DND-41 (cell line): ENCODE measurements at regions not wholly inside any gene's neighbourhood (a gene's known extent, or its start where the extent isn't known, plus 50 kb on each side); places are given as distances from the start of the nearest gene placed in this dataset.

Experiments
- ATAC-seq: fragments of 200-7000 bp; cut with Tn5 transposase; 3 replicates; pipeline ENCODE4 v1.9.1; 2021; ENCODE audit warnings: low read depth; ENCODE audit not compliant: insufficient read depth
- DNase-seq: peaks from one replicate; pipeline ENCODE4 v3.0.0-alpha.2; 2020
- H2AFZ ChIP-seq: 2 replicates; pipeline ENCODE4 v1.6.0; 2012; ENCODE audit warnings: low read depth, low read length
- H3K27ac ChIP-seq: 2 replicates; pipeline ENCODE4 v1.5.1; 2012; ENCODE audit warnings: low read length, inconsistent platforms
- H3K27me3 ChIP-seq: fragments of 200-600 bp; sonication (generic); 2 replicates; pipeline ENCODE4 v1.6.0; 2012; ENCODE audit warnings: low read length, mild to moderate bottlenecking, inconsistent platforms; ENCODE audit not compliant: insufficient read depth, poor library complexity
- H3K36me3 ChIP-seq: 2 replicates; pipeline ENCODE4 v1.5.1; 2012; ENCODE audit warnings: low read length, inconsistent platforms; ENCODE audit not compliant: insufficient read depth
- H3K4me1 ChIP-seq: 2 replicates; pipeline ENCODE4 v1.5.1; 2012; ENCODE audit warnings: mild to moderate bottlenecking, low read length; ENCODE audit not compliant: insufficient read depth
- H3K4me2 ChIP-seq: 2 replicates; pipeline ENCODE4 v1.6.0; 2012; ENCODE audit warnings: mild to moderate bottlenecking, moderate library complexity, low read length, inconsistent platforms; ENCODE audit not compliant: insufficient read depth
- H3K4me3 ChIP-seq, 2 experiments: fragments of 200-600 bp in 1 of 2; shearing (Covaris generic) in 1 of 2; 2 replicates each; pipeline ENCODE4 v1.5.1; 2012 to 2016; ENCODE audit warnings: inconsistent platforms in 2 of 2, low read length in 2 of 2, mild to moderate bottlenecking in 2 of 2, low read depth in 1 of 2, moderate library complexity in 1 of 2
- H3K79me2 ChIP-seq: 2 replicates; pipeline ENCODE4 v1.6.0; 2012; ENCODE audit warnings: low read length, inconsistent platforms; ENCODE audit not compliant: insufficient read depth
- H3K9ac ChIP-seq: 2 replicates; pipeline ENCODE4 v1.6.0; 2012; ENCODE audit warnings: low read depth, mild to moderate bottlenecking, inconsistent platforms, low read length, moderate library complexity
- H3K9me3 ChIP-seq: 2 replicates; pipeline ENCODE4 v1.5.1; 2012; ENCODE audit warnings: low read length, moderate library complexity, mild to moderate bottlenecking, inconsistent platforms; ENCODE audit not compliant: insufficient read depth, severe bottlenecking
- H4K20me1 ChIP-seq: 2 replicates; pipeline ENCODE4 v1.6.0; 2012; ENCODE audit warnings: low read length; ENCODE audit not compliant: insufficient read depth
- EZH2 ChIP-seq: IDR thresholded peaks from 3 replicates; pipeline ENCODE4 v1.6.1; 2012; ENCODE audit warnings: borderline replicate concordance, low read depth, mild to moderate bottlenecking, moderate library complexity, low read length, inconsistent platforms; ENCODE audit not compliant: severe bottlenecking
- TF ChIP-seq, protein P1 (sequence below): IDR thresholded peaks from 2 replicates; pipeline ENCODE4 v1.5.1; 2012; ENCODE audit warnings: borderline replicate concordance, low read length, moderate library complexity, mild to moderate bottlenecking; ENCODE audit not compliant: poor library complexity, severe bottlenecking; ENCODE audit errors: extremely low read depth

DNA sequence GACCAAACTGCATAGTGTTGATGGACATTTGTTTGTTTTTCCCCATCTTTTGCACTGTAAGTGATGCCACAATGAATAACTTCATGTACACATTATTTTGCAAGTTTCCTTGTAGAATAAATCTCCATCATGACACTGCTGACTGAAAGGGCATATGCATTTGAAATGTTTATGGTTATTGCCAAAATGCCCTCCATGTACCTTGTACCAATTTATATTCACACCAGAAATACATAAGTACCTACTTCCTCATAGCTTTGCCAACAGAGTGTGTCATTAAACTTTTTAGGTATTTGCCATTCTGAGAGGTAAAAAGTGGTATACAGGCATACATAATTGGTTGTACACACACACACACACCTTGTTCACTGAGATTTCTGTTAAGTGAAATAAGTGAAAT lies 361.0 kb upstream of the PCSK5 start:
- H2AFZ ChIP-seq: no peak overlapping the region
- H3K9ac ChIP-seq: no peak overlapping the region
- H3K4me3 ChIP-seq: no peak overlapping the region
- H3K4me1 ChIP-seq: no peaks in the 10 kb centered on the region
- no peaks in the 10 kb centered on the region for H3K27me3 ChIP-seq
- H3K27ac ChIP-seq: no peak overlapping the region
- no peak for ATAC-seq
- no peaks in the 10 kb centered on the region for H3K36me3 ChIP-seq
- TF ChIP-seq, protein P1, sequence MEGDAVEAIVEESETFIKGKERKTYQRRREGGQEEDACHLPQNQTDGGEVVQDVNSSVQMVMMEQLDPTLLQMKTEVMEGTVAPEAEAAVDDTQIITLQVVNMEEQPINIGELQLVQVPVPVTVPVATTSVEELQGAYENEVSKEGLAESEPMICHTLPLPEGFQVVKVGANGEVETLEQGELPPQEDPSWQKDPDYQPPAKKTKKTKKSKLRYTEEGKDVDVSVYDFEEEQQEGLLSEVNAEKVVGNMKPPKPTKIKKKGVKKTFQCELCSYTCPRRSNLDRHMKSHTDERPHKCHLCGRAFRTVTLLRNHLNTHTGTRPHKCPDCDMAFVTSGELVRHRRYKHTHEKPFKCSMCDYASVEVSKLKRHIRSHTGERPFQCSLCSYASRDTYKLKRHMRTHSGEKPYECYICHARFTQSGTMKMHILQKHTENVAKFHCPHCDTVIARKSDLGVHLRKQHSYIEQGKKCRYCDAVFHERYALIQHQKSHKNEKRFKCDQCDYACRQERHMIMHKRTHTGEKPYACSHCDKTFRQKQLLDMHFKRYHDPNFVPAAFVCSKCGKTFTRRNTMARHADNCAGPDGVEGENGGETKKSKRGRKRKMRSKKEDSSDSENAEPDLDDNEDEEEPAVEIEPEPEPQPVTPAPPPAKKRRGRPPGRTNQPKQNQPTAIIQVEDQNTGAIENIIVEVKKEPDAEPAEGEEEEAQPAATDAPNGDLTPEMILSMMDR: no peak
- TF ChIP-seq EZH2: no peak
- DNase-seq: no peak
- no peaks in the 10 kb centered on the region for H4K20me1 ChIP-seq
- H3K79me2 ChIP-seq: no peaks in the 10 kb centered on the region
- no peaks in the 10 kb centered on the region for H3K9me3 ChIP-seq
- H3K4me2 ChIP-seq: no peak overlapping the region

DNA sequence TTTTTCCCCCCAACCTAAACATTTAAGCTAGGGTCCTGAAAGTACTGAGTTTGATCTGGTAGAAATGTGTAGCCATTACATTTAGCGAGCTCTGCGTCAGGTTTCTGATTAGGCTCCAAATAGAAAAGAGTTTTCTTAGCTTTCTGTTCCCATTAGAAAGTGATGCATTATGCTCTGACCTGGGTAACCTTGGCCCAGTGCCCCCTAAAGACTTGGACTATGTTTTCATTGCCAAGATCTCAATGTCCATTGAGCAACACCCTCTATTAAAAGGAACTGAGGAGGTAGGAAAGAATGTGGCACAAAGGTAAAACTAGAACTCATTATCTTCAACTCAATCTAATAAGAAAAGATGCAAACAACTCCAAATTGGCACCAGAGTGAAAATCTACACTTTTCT lies 358.9 kb upstream of the PCSK5 start:
- DNase-seq: no peak
- TF ChIP-seq, protein P1: no peak
- TF ChIP-seq EZH2: no peak
- no peaks in the 10 kb centered on the region for H3K79me2 ChIP-seq
- H2AFZ ChIP-seq: no peak overlapping the region
- no peak overlapping the region for H3K4me2 ChIP-seq
- ATAC-seq: no peak
- H4K20me1 ChIP-seq: no peaks in the 10 kb centered on the region
- no peak overlapping the region for H3K27ac ChIP-seq
- no peaks in the 10 kb centered on the region for H3K36me3 ChIP-seq
- no peak overlapping the region for H3K9ac ChIP-seq
- H3K4me1 ChIP-seq: no peaks in the 10 kb centered on the region
- no peaks in the 10 kb centered on the region for H3K27me3 ChIP-seq
- H3K4me3 ChIP-seq: no peak overlapping the region
- no peaks in the 10 kb centered on the region for H3K9me3 ChIP-seq

DNA sequence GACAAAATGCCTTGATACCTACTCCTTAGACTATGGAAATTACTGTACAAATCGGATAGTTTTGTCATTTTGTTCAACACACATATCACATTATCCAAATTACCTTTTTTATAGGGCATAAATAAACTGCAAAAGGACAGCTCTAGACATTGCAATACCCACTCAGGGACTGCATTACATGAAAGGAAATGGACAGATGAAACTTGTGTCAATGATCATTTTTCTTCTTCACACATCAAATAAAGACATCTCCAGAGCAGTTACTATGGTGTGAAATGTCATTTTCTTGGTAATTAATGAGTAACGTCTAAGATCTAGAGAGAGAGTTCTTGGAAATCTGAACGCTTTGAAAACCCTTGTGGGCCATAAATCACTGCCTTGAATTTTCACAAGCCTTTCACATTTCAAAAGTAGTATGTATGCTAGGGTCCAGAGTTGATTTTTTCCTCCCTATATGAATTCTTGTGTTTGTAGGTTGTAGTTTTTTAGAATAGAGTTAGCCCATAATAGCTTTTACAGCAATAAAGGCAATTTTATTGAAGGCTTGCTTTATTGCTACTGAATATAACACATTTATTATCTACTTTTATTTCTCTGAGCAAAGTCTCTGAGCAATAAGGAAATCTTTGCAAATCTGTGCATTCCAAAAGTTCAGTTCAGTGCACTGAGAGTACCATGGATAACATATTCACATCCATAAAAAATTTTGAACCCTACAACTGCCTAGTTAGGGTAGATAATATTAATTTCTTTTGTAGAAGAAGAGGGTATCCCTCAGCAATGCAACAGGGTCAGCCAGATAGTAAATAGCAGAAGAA lies 358.0 kb upstream of the PCSK5 start:
- no peaks in the 10 kb centered on the region for H3K36me3 ChIP-seq
- TF ChIP-seq EZH2: no peak
- TF ChIP-seq, protein P1: no peak

More for the DNA sequence above, 358.0 kb upstream of the PCSK5 start:
- Histone ChIP-seq H3K4me3 (no peak overlapping the region), H3K27ac (no peak overlapping the region), H3K9ac (no peak overlapping the region), H4K20me1 (no peaks in the 10 kb centered on the region), H3K4me1 (no peaks in the 10 kb centered on the region), H2AFZ (no peak overlapping the region), H3K9me3 (no peaks in the 10 kb centered on the region), H3K4me2 (no peak overlapping the region), H3K79me2 (no peaks in the 10 kb centered on the region), H3K27me3 (no peaks in the 10 kb centered on the region)
- ATAC-seq (no peak), DNase-seq (no peak)
